Left lung (tissue), 4 donors: ENCODE measurements at regions not wholly inside any gene's neighbourhood (a gene's known extent, or its start where the extent isn't known, plus 50 kb on each side); places are given as distances from the start of the nearest gene placed in this dataset.

Experiments
- ATAC-seq: fragments of 200-7000 bp; cut with Tn5 transposase; one replicate; pipeline ENCODE4 v1.9.1; 2020; ENCODE audit warnings: moderate library complexity
- DNase-seq, 4 donors: peaks; one replicate each; pipeline ENCODE4 v3.0.0-alpha.2; 2013 to 2020
- H3K27ac ChIP-seq, 2 donors: fragments of 200-600 bp; sonication (generic) in 1 of 2; one replicate each; pipeline versions ENCODE4 v1.5.0 to v1.8.0; 2020 to 2021
- H3K27me3 ChIP-seq, 2 donors: fragments of 200-600 bp; sonication (generic) in 1 of 2; one replicate each; pipeline versions ENCODE4 v1.5.0 to v1.8.0; 2020 to 2021
- H3K36me3 ChIP-seq, 2 donors: fragments of 200-600 bp; sonication (generic) in 1 of 2; one replicate each; pipeline versions ENCODE4 v1.5.0 to v1.8.0; 2020 to 2021
- H3K4me1 ChIP-seq, 2 donors: fragments of 200-600 bp; one replicate each; pipeline ENCODE4 v1.8.0; 2021
- H3K4me3 ChIP-seq, 2 donors: fragments of 200-600 bp; sonication (generic) in 1 of 2; one replicate each; pipeline versions ENCODE4 v1.5.0 to v1.8.0; 2020 to 2021; ENCODE audit warnings: mild to moderate bottlenecking in 1 of 2
- H3K9me3 ChIP-seq, 2 donors: fragments of 200-600 bp; sonication (generic) in 1 of 2; one replicate each; pipeline versions ENCODE4 v1.5.0 to v1.8.0; 2020 to 2021
- intact Hi-C, 2 donors: fragments of 100-400 bp; cut with DNase I; formaldehyde crosslinking; loops; one replicate each; pipeline versions ENCODE4 v1.11.2 to v1.14.2; 2022
- TF ChIP-seq, protein P1 (sequence below), 2 donors: fragments of 200-600 bp; sonication (generic) in 1 of 2; IDR thresholded peaks; one replicate each; pipeline versions ENCODE4 v1.5.0 to v1.8.0; 2021; ENCODE audit warnings: antibody characterized with exemption in 2 of 2
- donor health status: DM: no; HTN: yes; CAD: no.
- donor health status: DM: no; HTN: no; CAD: no.

DNA sequence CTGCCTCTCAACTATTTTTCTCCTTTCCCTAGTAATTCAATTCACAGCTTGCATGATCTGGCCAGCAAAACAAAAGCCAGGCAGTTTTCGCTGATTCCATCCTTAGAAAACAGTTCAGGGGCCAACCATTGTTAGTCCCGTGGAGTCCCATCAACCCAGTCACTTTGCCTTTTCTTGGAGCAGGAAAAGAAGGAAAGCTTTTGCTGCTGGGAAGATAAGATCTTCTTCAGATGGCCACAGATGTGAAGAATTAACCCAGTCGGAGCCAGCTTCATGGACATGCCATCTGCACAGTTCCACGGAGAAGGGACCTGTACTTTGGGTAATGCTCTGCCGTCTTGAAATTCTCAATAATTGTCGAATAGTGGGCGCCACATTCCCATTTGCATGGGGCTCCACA, 76.9 kb upstream of the TSHZ2 start:
- H3K36me3 ChIP-seq = no peaks in the 10 kb centered on the region
- H3K4me1 ChIP-seq = no peaks in the 10 kb centered on the region
- intact Hi-C loops = no loop called here
- no peak overlapping the region for H3K4me3 ChIP-seq
- ATAC-seq (no peak), DNase-seq (peak in 2 of 4 donors; percentile 9 to 10)
- no peak overlapping the region for H3K27ac ChIP-seq
- H3K27me3 ChIP-seq = no peaks in the 10 kb centered on the region
- TF ChIP-seq, protein P1, sequence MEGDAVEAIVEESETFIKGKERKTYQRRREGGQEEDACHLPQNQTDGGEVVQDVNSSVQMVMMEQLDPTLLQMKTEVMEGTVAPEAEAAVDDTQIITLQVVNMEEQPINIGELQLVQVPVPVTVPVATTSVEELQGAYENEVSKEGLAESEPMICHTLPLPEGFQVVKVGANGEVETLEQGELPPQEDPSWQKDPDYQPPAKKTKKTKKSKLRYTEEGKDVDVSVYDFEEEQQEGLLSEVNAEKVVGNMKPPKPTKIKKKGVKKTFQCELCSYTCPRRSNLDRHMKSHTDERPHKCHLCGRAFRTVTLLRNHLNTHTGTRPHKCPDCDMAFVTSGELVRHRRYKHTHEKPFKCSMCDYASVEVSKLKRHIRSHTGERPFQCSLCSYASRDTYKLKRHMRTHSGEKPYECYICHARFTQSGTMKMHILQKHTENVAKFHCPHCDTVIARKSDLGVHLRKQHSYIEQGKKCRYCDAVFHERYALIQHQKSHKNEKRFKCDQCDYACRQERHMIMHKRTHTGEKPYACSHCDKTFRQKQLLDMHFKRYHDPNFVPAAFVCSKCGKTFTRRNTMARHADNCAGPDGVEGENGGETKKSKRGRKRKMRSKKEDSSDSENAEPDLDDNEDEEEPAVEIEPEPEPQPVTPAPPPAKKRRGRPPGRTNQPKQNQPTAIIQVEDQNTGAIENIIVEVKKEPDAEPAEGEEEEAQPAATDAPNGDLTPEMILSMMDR (IDR thresholded peaks at IDR 0.05) = no peak
- no peaks in the 10 kb centered on the region for H3K9me3 ChIP-seq

DNA sequence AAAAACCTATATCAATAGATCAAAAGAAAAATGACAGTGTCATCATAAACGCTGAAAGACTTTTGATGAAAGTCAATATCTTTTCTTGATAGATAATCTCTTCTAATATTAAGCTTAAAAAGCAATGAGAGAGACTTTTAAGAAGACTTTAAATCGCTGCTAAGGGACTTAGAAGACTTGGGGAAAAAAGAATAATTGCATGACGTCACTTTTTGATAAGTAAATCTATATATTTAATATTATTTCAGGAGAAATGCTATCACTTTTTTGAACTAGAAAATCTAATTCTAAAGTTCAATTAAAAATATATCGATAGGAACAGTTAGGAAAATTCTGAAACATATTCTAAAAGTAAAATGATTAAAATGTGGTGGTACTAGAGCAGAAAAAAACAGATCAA, 78.7 kb upstream of the TSHZ2 start:
- no peaks in the 10 kb centered on the region for H3K36me3 ChIP-seq
- intact Hi-C loops = no loop called here
- DNase-seq (no peak), ATAC-seq (no peak)
- no peaks in the 10 kb centered on the region for H3K4me1 ChIP-seq
- TF ChIP-seq, protein P1 (IDR thresholded peaks at IDR 0.05) = no peak
- no peak overlapping the region for H3K4me3 ChIP-seq
- H3K27me3 ChIP-seq = no peaks in the 10 kb centered on the region
- H3K9me3 ChIP-seq = no peaks in the 10 kb centered on the region
- no peak overlapping the region for H3K27ac ChIP-seq

DNA sequence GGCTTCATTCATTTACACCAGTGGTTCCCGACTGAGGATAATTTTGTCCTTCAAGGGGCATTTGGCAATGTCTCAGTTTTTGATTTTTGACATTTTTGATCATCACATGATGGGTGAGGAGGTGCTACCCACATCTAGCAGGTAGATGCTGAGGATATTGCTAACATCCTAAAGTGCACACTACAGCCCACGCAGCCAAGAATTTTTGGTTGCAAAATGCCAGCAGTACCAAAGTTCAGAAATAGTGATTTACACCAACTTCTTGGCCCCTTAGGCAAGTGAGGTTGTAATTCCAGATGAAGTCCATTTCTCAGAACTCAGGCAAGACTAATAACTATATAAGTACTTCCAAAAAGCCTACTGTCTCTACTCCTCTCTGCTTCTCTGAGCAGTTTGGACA, 80.1 kb upstream of the TSHZ2 start:
- intact Hi-C loops = no loop called here
- H3K27ac ChIP-seq = no peak overlapping the region
- H3K4me1 ChIP-seq = no peaks in the 10 kb centered on the region
- no peak for DNase-seq
- H3K9me3 ChIP-seq = no peaks in the 10 kb centered on the region
- H3K4me3 ChIP-seq = no peak overlapping the region
- H3K36me3 ChIP-seq = no peaks in the 10 kb centered on the region
- no peaks in the 10 kb centered on the region for H3K27me3 ChIP-seq
- TF ChIP-seq, protein P1 (IDR thresholded peaks at IDR 0.05) = no peak
- ATAC-seq = no peak

DNA sequence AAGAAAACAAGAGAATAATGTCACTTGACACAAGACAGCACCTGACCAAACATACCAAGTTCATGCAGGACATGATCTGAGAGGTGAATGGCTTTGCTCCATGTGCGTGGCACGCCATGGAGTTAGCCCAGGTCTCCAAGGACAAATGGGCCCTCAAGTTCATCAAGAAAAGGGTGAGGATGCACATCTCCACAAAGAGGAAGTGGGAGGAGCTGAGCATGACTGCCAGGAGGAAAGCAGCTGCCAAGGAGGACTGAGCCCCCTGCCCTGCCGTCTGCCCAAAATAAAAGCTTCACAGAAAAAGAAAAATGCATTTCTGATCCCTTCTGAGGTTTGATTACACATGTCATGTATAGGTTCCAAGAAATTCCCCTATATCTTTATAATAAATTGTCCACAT, 82.0 kb upstream of the TSHZ2 start:
- Histone ChIP-seq H3K9me3 (no peaks in the 10 kb centered on the region), H3K27me3 (no peaks in the 10 kb centered on the region), H3K36me3 (no peaks in the 10 kb centered on the region), H3K4me3 (no peak overlapping the region), H3K4me1 (no peaks in the 10 kb centered on the region), H3K27ac (no peak overlapping the region)
- DNase-seq (no peak), ATAC-seq (no peak)
- TF ChIP-seq, protein P1 (IDR thresholded peaks at IDR 0.05) = no peak
- intact Hi-C loops = no loop called here

DNA sequence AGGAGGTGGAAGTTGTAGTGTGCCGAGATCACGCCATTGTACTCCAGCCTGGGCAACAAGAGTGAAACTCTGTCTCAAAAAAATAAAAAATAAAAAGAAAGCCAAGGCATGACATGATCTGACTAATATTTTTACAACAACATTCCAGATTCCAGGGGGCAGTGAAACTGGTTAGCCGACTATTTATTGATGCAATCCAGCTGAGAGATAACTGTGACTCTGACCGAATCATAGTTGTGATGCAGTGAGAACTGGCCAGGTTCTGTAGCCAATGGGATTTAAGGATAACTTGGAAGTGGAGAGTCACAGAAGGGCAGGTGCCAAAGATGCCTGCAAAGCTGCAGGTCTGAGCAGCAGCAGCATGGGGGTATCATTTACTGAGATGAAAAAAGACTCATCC, 82.9 kb upstream of the TSHZ2 start:
- no peaks in the 10 kb centered on the region for H3K4me1 ChIP-seq
- TF ChIP-seq, protein P1 (IDR thresholded peaks at IDR 0.05) = no peak
- intact Hi-C loops = no loop called here
- no peaks in the 10 kb centered on the region for H3K9me3 ChIP-seq
- DNase-seq (no peak), ATAC-seq (no peak)
- H3K27me3 ChIP-seq = no peaks in the 10 kb centered on the region
- H3K4me3 ChIP-seq = no peak overlapping the region
- no peak overlapping the region for H3K27ac ChIP-seq
- H3K36me3 ChIP-seq = no peaks in the 10 kb centered on the region
